Activated T-cell treated with anti-CD3 and anti-CD28 coated beads for 1 hour (primary cell): ENCODE measurements at regions not wholly inside any gene's neighbourhood (a gene's known extent, or its start where the extent isn't known, plus 50 kb on each side); places are given as distances from the start of the nearest gene placed in this dataset.

ENCODE experiments used
- DNase-seq: peaks from one replicate; pipeline ENCODE4 v3.0.0-alpha.2; 2020; ENCODE audit warnings: low read depth

GRCh38 chr2:2827046-2827636 lies 496.1 kb upstream of the MYT1L start:
- DNase-seq = no peak

- DNase-seq = no peak
Measured at GRCh38 chr2:2826621-2827020, 495.5 kb upstream of the MYT1L start.

GRCh38 chr2:2826209-2826551 lies 495.1 kb upstream of the MYT1L start:
- no peak for DNase-seq

- no peak for DNase-seq
Measured at GRCh38 chr2:2825516-2826208, 494.6 kb upstream of the MYT1L start.

- no peak for DNase-seq
Measured at GRCh38 chr2:2825062-2825461, 494.0 kb upstream of the MYT1L start.

- DNase-seq = no peak
Measured at GRCh38 chr2:2824588-2824987, 493.5 kb upstream of the MYT1L start.

- DNase-seq = no peak
Measured at GRCh38 chr2:2823061-2823753, 492.1 kb upstream of the MYT1L start.

- no peak for DNase-seq
Measured at GRCh38 chr2:2822143-2822542, 491.1 kb upstream of the MYT1L start.

GRCh38 chr2:2812648-2813047 lies 481.6 kb upstream of the MYT1L start:
- DNase-seq = no peak

GRCh38 chr2:2812117-2812516 lies 481.0 kb upstream of the MYT1L start:
- no peak for DNase-seq

GRCh38 chr2:2810504-2810903 lies 479.4 kb upstream of the MYT1L start:
- no peak for DNase-seq

- DNase-seq = no peak
Measured at GRCh38 chr2:2809771-2810170, 478.7 kb upstream of the MYT1L start.

- DNase-seq = no peak
Measured at GRCh38 chr2:2808551-2809058, 477.5 kb upstream of the MYT1L start.

GRCh38 chr2:2806711-2807110 lies 475.6 kb upstream of the MYT1L start:
- DNase-seq = no peak

GRCh38 chr2:2805263-2805662 lies 474.2 kb upstream of the MYT1L start:
- no peak for DNase-seq

- DNase-seq = no peak
Measured at GRCh38 chr2:2804528-2804927, 473.5 kb upstream of the MYT1L start.

GRCh38 chr2:2801458-2801857 lies 470.4 kb upstream of the MYT1L start:
- DNase-seq = no peak

GRCh38 chr2:2800697-2801096 lies 469.6 kb upstream of the MYT1L start:
- no peak for DNase-seq

GRCh38 chr2:2800001-2800400 lies 468.9 kb upstream of the MYT1L start:
- no peak for DNase-seq

GRCh38 chr2:2799151-2799697 lies 468.1 kb upstream of the MYT1L start:
- no peak for DNase-seq

- no peak for DNase-seq
Measured at GRCh38 chr2:2798337-2798736, 467.3 kb upstream of the MYT1L start.

GRCh38 chr2:2797797-2798196 lies 466.7 kb upstream of the MYT1L start:
- no peak for DNase-seq

GRCh38 chr2:2796207-2796606 lies 465.1 kb upstream of the MYT1L start:
- DNase-seq = no peak
